ENCODE measurements at regions not wholly inside any gene's neighbourhood (a gene's known extent, or its start where the extent isn't known, plus 50 kb on each side); places are given as distances from the start of the nearest gene placed in this dataset.

- Histone ChIP-seq H3K36me3 (no peaks in the 10 kb centered on the region), H3K27me3 (ENCODE audit: low read depth) (peaks cover 19% of the 10 kb centered on the region), H3K4me1 (no peaks in the 10 kb centered on the region), H3K4me3 (no peak overlapping the region), H3K27ac (replicated peaks) (no peak overlapping the region), H3K9me3 (replicated peaks) (no peaks in the 10 kb centered on the region)
- intact Hi-C loops (cut with micrococcal nuclease) = no loop called here
- DNase-seq = no peak
- TF ChIP-seq CTCF (IDR thresholded peaks at IDR 0.05; ENCODE audit: borderline replicate concordance) = no peak
These were observed 350.8 kb upstream of the PFKP start for GRCh38 chr10:2716596-2716995.

GRCh38 chr10:2714597-2714996 is 352.8 kb upstream of the PFKP start:
- Histone ChIP-seq H3K36me3 (no peaks in the 10 kb centered on the region), H3K4me3 (no peak overlapping the region), H3K4me1 (no peaks in the 10 kb centered on the region), H3K27me3 (ENCODE audit: low read depth) (peaks cover 19% of the 10 kb centered on the region), H3K27ac (replicated peaks) (no peak overlapping the region), H3K9me3 (replicated peaks) (peaks cover 7% of the 10 kb centered on the region)
- intact Hi-C loops (cut with micrococcal nuclease) = no loop called here
- DNase-seq = no peak
- TF ChIP-seq CTCF (IDR thresholded peaks at IDR 0.05; ENCODE audit: borderline replicate concordance) = no peak

- TF ChIP-seq CTCF (IDR thresholded peaks at IDR 0.05; ENCODE audit: borderline replicate concordance) = no peak
- no peaks in the 10 kb centered on the region for H3K27me3 ChIP-seq (ENCODE audit: low read depth)
- intact Hi-C loops (cut with micrococcal nuclease) = no loop called here
- peaks cover 11% of the 10 kb centered on the region for H3K9me3 ChIP-seq (replicated peaks)
- no peak overlapping the region for H3K4me3 ChIP-seq
- H3K4me1 ChIP-seq = no peaks in the 10 kb centered on the region
- no peaks in the 10 kb centered on the region for H3K36me3 ChIP-seq
- no peak overlapping the region for H3K27ac ChIP-seq (replicated peaks)
- no peak for DNase-seq
These were observed 363.4 kb upstream of the PFKP start for GRCh38 chr10:2703953-2704352.

GRCh38 chr10:2701802-2702201 is 365.5 kb upstream of the PFKP start:
- DNase-seq = no peak
- intact Hi-C loops (cut with micrococcal nuclease) = no loop called here
- Histone ChIP-seq H3K27me3 (ENCODE audit: low read depth) (no peaks in the 10 kb centered on the region), H3K4me1 (no peaks in the 10 kb centered on the region), H3K27ac (replicated peaks) (no peak overlapping the region), H3K9me3 (replicated peaks) (no peaks in the 10 kb centered on the region), H3K36me3 (no peaks in the 10 kb centered on the region), H3K4me3 (no peak overlapping the region)
- no peak for TF ChIP-seq CTCF (IDR thresholded peaks at IDR 0.05; ENCODE audit: borderline replicate concordance)

GRCh38 chr10:2700626-2701305 is 366.6 kb upstream of the PFKP start:
- H3K4me3 ChIP-seq = no peak overlapping the region
- no peak for TF ChIP-seq CTCF (IDR thresholded peaks at IDR 0.05; ENCODE audit: borderline replicate concordance)
- H3K9me3 ChIP-seq (replicated peaks) = no peaks in the 10 kb centered on the region
- no peak for DNase-seq
- H3K27me3 ChIP-seq (ENCODE audit: low read depth) = no peaks in the 10 kb centered on the region
- H3K27ac ChIP-seq (replicated peaks) = no peak overlapping the region
- intact Hi-C loops (cut with micrococcal nuclease) = no loop called here
- no peaks in the 10 kb centered on the region for H3K4me1 ChIP-seq
- no peaks in the 10 kb centered on the region for H3K36me3 ChIP-seq

Data from left ventricle myocardium inferior (tissue), 1 donor.